Hepatocyte (in vitro differentiated cells): ENCODE measurements at regions not wholly inside any gene's neighbourhood (a gene's known extent, or its start where the extent isn't known, plus 50 kb on each side); places are given as distances from the start of the nearest gene placed in this dataset.
A peak's percentile ranks its signal among the peaks of the same experiment; 100 is the strongest.

Experiments used
- DNase-seq: peaks from one replicate; pipeline ENCODE4 v3.0.0-alpha.2; 2016; ENCODE audit warnings: low spot score
- H2AFZ ChIP-seq: fragments of 200-600 bp; sonication (generic); 2 replicates; pipeline ENCODE4 v1.6.0; 2016; ENCODE audit warnings: antibody characterized with exemption, mild to moderate bottlenecking
- H3K27ac ChIP-seq: fragments of 200-600 bp; sonication (generic); 2 replicates; pipeline ENCODE4 v1.5.1; 2016; ENCODE audit warnings: mild to moderate bottlenecking
- H3K27me3 ChIP-seq: fragments of 200-600 bp; sonication (generic); 2 replicates; pipeline ENCODE4 v1.6.1; 2016
- H3K36me3 ChIP-seq: fragments of 200-600 bp; sonication (generic); replicated peaks from 2 replicates; pipeline ENCODE4 v1.5.1; 2016; ENCODE audit warnings: low read depth; ENCODE audit not compliant: insufficient read depth
- H3K4me1 ChIP-seq: fragments of 200-600 bp; sonication (generic); 2 replicates; pipeline ENCODE4 v1.5.1; 2016; ENCODE audit warnings: mild to moderate bottlenecking, moderate library complexity; ENCODE audit not compliant: insufficient read depth
- H3K4me2 ChIP-seq: fragments of 200-600 bp; sonication (generic); 2 replicates; pipeline ENCODE4 v1.6.0; 2016
- H3K4me3 ChIP-seq: fragments of 200-600 bp; sonication (generic); 2 replicates; pipeline ENCODE4 v1.5.1; 2016; ENCODE audit warnings: mild to moderate bottlenecking
- H3K79me2 ChIP-seq: fragments of 200-600 bp; sonication (generic); 2 replicates; pipeline ENCODE4 v1.6.0; 2017; ENCODE audit warnings: mild to moderate bottlenecking
- H3K9me2 ChIP-seq: fragments of 200-600 bp; sonication (generic); replicated peaks from 2 replicates; pipeline ENCODE4 v1.6.0; 2017; ENCODE audit warnings: mild to moderate bottlenecking; ENCODE audit not compliant: insufficient read depth
- H3K9me3 ChIP-seq: fragments of 200-600 bp; sonication (generic); 2 replicates; pipeline ENCODE4 v1.5.1; 2016; ENCODE audit warnings: low read depth, mild to moderate bottlenecking
- H4K20me1 ChIP-seq: fragments of 200-600 bp; sonication (generic); 2 replicates; pipeline ENCODE4 v1.6.0; 2016; ENCODE audit warnings: mild to moderate bottlenecking; ENCODE audit not compliant: insufficient read depth, poor library complexity, severe bottlenecking
- EZH2 ChIP-seq: fragments of 200-600 bp; sonication (generic); IDR thresholded peaks from 2 replicates; pipeline ENCODE4 v1.6.1; 2016; ENCODE audit warnings: antibody characterized with exemption, mild to moderate bottlenecking, borderline replicate concordance
- EZH2phosphoT487 ChIP-seq: fragments of 200-600 bp; sonication (generic); IDR thresholded peaks from one replicate; pipeline ENCODE4 v1.6.1; 2018; ENCODE audit warnings: antibody characterized with exemption, mild to moderate bottlenecking, low read depth, moderate library complexity; ENCODE audit not compliant: unreplicated experiment, severe bottlenecking
- WGBS: methylation state at CpG from one replicate; pipeline ENCODE4 v1.1.6; 2016; ENCODE audit warnings: low lambda C conversion rate; ENCODE audit errors: missing lambda C conversion rate; 5-methylcytosine and 5-hydroxymethylcytosine counted together
- TF ChIP-seq, protein P1 (sequence below): fragments of 200-600 bp; sonication (generic); IDR thresholded peaks from 2 replicates; pipeline ENCODE4 v1.5.1; 2016; ENCODE audit warnings: antibody characterized with exemption, mild to moderate bottlenecking; ENCODE audit not compliant: poor library complexity

DNA sequence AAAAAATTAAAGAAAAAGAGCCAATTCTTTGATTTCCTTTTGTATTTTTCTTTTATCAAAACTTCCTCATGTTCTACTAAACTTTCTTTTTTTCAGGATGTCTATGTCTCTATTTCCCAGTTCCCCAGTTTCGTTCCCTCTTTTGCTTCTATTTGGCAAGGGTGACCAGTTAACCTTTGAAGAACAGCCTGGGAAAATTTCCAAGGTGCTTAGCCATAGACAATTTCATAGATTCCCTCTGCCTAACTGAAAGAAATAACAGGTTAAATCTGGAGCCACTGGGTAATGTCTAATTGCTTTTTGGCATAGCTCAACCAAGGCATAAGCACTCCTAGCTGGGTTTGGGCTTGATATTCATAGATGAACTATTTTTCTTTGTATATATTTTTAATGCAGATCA is 272.3 kb downstream of the ADGRL2 start:
- no peaks in the 10 kb centered on the region for H3K9me3 ChIP-seq
- no peaks in the 10 kb centered on the region for H3K79me2 ChIP-seq
- H3K4me1 ChIP-seq = no peaks in the 10 kb centered on the region
- DNase-seq = no peak
- no peaks in the 10 kb centered on the region for H4K20me1 ChIP-seq
- no peaks in the 10 kb centered on the region for H3K36me3 ChIP-seq
- H2AFZ ChIP-seq = no peak overlapping the region
- H3K4me2 ChIP-seq = no peak overlapping the region
- 79% methylated on average over 1 of the region's 1 CpG for WGBS
- H3K27me3 ChIP-seq = no peaks in the 10 kb centered on the region
- H3K27ac ChIP-seq = no peak overlapping the region
- H3K4me3 ChIP-seq = no peak overlapping the region
- TF ChIP-seq EZH2phosphoT487 (no peak), EZH2 (no peak)
- H3K9me2 ChIP-seq = no peaks in the 10 kb centered on the region

DNA sequence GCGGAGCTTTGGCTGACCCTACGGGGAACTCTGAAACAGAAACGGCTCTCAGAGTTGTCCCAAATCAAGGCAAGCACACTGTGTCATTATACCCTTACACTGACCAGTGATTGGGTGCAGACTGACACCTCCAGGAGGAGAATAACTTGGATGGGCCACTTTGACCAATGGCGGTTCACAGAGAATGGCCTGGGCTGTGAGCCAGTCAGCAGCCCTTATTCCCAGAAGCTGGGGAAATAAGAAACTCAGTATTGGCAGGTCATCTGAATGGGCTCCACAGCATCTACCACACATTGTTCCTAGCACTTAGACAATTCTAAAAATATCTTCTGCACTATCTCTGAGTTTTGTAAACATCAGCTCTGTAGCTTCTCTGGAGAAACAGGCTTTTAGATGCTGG is 265.2 kb downstream of the ADGRL2 start:
- no peaks in the 10 kb centered on the region for H4K20me1 ChIP-seq
- no peaks in the 10 kb centered on the region for H3K9me3 ChIP-seq
- H3K4me2 ChIP-seq = no peak overlapping the region
- DNase-seq = no peak
- no peak overlapping the region for H2AFZ ChIP-seq
- H3K27ac ChIP-seq = no peak overlapping the region
- no peaks in the 10 kb centered on the region for H3K9me2 ChIP-seq
- no peaks in the 10 kb centered on the region for H3K4me1 ChIP-seq
- no peaks in the 10 kb centered on the region for H3K79me2 ChIP-seq
- H3K27me3 ChIP-seq = no peaks in the 10 kb centered on the region
- H3K36me3 ChIP-seq = no peaks in the 10 kb centered on the region
- WGBS = 92% methylated on average over 4 of the region's 4 CpGs
- H3K4me3 ChIP-seq = no peak overlapping the region
- TF ChIP-seq, protein P1, sequence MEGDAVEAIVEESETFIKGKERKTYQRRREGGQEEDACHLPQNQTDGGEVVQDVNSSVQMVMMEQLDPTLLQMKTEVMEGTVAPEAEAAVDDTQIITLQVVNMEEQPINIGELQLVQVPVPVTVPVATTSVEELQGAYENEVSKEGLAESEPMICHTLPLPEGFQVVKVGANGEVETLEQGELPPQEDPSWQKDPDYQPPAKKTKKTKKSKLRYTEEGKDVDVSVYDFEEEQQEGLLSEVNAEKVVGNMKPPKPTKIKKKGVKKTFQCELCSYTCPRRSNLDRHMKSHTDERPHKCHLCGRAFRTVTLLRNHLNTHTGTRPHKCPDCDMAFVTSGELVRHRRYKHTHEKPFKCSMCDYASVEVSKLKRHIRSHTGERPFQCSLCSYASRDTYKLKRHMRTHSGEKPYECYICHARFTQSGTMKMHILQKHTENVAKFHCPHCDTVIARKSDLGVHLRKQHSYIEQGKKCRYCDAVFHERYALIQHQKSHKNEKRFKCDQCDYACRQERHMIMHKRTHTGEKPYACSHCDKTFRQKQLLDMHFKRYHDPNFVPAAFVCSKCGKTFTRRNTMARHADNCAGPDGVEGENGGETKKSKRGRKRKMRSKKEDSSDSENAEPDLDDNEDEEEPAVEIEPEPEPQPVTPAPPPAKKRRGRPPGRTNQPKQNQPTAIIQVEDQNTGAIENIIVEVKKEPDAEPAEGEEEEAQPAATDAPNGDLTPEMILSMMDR = no peak
- TF ChIP-seq EZH2 (no peak), EZH2phosphoT487 (no peak)

DNA sequence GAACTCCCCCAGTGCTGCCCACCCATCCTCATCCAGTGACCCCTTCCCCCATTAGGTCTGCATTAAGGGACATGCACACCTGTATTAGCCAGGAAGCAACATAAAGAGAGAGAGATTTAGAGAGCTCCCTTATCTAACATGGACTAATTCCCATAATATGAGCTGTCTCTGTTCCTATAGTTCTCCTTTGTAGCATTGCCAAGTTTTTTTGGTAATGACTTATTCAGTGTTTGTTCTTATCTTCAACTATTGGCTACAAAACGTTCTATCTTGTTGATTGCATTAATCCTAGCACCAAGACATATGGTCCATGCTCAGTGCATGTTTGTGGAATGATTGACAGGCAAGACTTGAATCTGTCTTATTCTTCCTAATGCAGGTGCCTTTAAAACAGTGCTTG is 264.0 kb downstream of the ADGRL2 start:
- Histone ChIP-seq H3K79me2 (no peaks in the 10 kb centered on the region), H3K27ac (no peak overlapping the region), H2AFZ (no peak overlapping the region), H3K27me3 (no peaks in the 10 kb centered on the region), H3K36me3 (no peaks in the 10 kb centered on the region), H3K9me2 (no peaks in the 10 kb centered on the region), H3K4me2 (no peak overlapping the region), H3K4me1 (no peaks in the 10 kb centered on the region), H3K4me3 (no peak overlapping the region), H3K9me3 (no peaks in the 10 kb centered on the region), H4K20me1 (no peaks in the 10 kb centered on the region)
- no peak for DNase-seq
- no peak for TF ChIP-seq EZH2
- TF ChIP-seq EZH2phosphoT487 = no peak
- TF ChIP-seq, protein P1 = no peak
- 23% methylated on average over 1 of the region's 1 CpG for WGBS

DNA sequence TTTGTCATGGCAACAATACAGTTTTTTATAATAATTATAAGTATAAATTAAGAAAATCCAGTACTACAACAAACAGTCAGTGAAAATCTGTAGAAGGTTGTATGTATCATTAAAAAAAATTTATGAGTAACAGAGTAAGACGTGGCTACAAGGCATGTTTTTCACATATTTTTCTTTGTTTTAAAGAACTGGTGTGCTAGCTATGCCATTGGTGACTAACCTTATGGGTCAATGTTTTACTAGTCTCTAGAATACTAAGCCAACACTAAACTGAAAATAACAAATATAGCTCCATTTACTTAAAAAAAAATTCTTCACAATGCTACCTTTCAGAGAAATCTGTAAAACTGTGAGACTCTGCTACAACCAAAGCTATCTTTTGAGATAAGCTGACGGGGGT is 261.5 kb downstream of the ADGRL2 start:
- 52% methylated on average over 2 of the region's 2 CpGs for WGBS
- no peak overlapping the region for H2AFZ ChIP-seq
- no peak for DNase-seq
- no peaks in the 10 kb centered on the region for H4K20me1 ChIP-seq
- no peaks in the 10 kb centered on the region for H3K4me1 ChIP-seq
- TF ChIP-seq EZH2phosphoT487 (no peak), EZH2 (no peak)
- TF ChIP-seq, protein P1 = no peak
- peak overlapping the region; percentile 26 for H3K27ac ChIP-seq
- H3K79me2 ChIP-seq = no peaks in the 10 kb centered on the region
- H3K9me3 ChIP-seq = no peaks in the 10 kb centered on the region
- H3K9me2 ChIP-seq = no peaks in the 10 kb centered on the region
- no peaks in the 10 kb centered on the region for H3K36me3 ChIP-seq
- H3K4me3 ChIP-seq = no peak overlapping the region
- no peaks in the 10 kb centered on the region for H3K27me3 ChIP-seq
- H3K4me2 ChIP-seq = no peak overlapping the region
